Dedifferentiated amniotic fluid mesenchymal stem cell (primary cell): ENCODE measurements at regions not wholly inside any gene's neighbourhood (a gene's known extent, or its start where the extent isn't known, plus 50 kb on each side); places are given as distances from the start of the nearest gene placed in this dataset.

Source experiments
- DNase-seq: peaks from one replicate; pipeline ENCODE4 v3.0.0-alpha.2; 2016; ENCODE audit errors: extremely low spot score

- DNase-seq, result no peak
Measured at GRCh38 chr7:47221826-47222225, 360.1 kb downstream of the TNS3 start.

DNA sequence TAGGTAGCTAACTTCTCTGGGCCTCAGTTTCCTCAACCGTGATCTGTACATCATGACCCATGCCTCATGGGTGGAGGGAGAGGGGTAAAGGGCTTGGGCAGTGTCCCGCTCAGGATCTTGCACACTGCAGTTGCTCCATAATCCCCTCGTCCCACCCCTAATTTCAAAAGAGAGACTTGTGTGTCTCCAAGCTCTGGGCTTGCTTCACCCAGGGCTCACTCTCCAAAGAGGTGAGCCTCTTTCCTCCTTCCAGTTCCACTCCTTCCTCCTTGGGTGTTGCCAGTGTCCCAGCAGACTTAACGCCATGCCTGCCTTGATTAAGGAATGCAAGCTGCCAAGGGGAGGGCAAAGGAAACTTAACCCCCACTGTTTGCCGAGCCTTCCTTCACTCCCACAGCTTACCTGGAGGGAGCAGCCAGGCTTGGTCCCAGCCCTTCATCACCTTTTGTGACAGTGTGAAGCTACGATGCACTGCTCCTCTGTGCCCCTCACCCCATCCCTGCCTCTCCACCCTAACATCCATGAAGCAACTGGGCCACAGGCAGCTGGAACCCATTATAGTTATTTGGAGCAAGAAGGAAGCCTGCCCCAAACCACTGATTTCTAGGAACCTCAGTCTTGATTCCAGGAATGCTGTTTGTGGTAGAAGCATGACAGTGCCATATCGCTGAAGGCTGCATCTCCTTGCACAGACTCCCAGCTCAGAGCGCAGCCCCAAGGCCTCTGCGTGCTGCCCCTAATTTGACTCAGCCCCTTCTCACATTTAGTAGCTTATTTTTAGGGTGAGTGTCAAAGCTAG is 363.3 kb downstream of the TNS3 start:
- peak; percentile 32 for DNase-seq

DNA sequence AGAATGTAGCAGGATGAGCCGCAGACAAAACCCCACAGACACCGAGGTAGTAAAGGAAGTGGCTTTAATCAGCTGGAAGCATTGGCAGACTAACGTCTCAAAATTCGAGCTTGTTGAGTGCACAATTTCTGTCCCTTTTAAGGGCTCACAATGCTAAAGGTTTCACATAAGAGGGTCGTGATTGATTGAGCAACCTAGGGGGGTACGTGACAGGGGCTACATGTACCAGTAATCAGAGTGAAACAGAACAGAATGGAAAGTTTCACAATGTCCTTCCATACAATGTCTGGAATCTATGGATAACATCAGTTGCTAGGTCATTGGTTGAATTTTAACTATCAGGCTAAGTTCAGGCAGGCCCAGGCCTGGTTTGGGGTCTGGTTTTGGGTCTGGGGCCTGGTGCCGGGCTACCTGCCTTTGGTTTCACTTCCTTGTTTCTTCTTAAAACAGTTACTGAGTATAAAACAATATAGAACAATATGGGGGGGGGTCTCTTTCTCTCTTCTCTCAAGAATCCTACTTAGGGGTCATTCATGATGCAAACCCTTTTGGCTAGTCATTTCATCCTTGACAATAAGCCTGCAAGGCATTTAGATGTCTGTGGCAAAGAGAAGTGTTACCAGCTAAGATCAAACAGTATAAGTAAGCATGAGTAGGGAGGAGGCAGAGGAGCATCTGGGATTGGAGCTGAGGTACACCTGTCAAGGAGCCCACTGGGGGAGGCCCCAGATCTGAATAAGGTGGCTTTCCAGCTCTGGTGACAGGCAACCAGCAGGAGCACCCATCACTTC is 364.1 kb downstream of the TNS3 start:
- no peak for DNase-seq

GRCh38 chr7:47217086-47217485 is 364.8 kb downstream of the TNS3 start:
- no peak for DNase-seq

- no peak for DNase-seq
Measured at GRCh38 chr7:47216439-47216838, 365.5 kb downstream of the TNS3 start.

DNA sequence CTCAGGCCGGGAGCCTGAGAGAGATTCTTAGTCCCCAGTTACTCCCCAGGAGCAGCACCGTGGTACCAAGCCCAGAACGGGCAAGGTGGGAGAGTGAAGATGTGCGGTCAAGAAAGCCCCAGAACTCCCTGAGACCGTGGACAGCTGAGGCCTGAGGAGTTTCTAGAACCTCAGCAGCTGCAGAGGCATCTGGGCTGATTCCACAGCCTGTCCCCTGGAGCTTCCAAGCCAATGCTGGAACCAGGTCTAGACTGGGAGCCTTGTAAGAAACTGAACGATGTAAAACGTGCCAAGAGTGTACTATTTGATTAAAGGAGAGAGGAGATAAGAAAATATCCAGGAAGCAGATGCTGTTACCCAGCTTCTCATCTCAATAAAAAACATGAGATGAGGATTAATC is 366.3 kb downstream of the TNS3 start:
- DNase-seq, result no peak

- DNase-seq, result no peak
Measured at GRCh38 chr7:47215049-47215448, 366.9 kb downstream of the TNS3 start.

DNA sequence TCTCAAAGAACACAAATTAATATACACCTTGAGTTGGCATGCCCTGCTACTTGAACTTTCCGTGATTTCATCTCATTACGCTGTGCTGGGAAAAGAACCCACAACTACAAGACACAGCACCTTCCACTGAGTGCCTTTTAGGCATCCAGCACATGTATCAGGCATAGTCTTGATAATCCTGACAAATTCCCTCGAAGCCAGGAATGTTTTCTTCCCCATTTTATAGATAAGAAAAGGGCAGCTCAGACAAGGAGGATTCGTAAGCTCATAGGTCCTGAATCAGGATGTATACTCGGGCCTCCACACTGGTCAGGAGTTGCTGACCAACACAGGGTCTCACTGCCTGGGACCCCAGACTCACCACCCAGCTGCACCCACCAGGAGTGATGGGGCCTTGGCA is 368.6 kb downstream of the TNS3 start:
- DNase-seq, result no peak

DNA sequence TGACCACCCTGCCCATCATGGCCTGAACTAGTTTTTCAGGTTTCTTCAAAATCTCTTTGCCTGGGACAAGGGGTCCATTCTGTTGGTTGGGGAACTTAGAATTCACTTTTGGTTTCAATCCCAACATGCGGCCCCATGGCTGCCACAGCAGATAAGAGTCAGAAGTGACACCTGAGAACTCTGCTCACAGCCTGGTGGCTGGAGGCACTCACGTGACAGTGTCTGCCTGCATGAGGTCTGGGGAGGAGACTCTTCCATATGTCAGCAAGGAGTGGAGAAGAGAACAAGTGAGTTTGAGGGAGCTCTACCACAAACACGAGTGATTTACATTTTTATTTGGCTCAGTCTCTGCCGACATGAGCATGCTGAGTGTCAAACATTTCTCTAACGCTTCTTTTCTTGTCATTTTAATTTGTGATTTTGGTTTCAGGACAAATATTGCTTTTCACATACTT is 370.4 kb downstream of the TNS3 start:
- DNase-seq, result no peak

GRCh38 chr7:47210281-47210854 is 371.5 kb downstream of the TNS3 start:
- no peak for DNase-seq

DNA sequence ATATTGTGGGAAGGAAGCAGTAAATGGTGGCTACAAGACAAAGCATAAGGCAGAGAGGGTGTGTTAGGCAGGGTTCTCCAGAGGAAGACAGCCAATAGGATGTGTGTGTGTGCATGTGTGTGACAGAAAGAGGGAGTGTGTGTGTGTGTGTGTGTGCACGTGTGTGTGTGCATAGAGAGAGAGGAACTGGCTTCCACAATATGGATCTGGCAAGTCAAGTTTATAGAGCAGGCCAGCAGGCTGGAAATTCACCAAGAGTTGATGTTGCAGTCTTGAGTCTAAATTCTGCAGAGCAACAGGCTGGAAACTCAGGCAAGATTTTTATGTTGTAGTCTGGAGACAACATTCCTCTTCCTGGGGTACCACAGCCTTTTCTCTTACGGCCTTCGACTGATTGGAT is 374.0 kb downstream of the TNS3 start:
- DNase-seq, result no peak

DNA sequence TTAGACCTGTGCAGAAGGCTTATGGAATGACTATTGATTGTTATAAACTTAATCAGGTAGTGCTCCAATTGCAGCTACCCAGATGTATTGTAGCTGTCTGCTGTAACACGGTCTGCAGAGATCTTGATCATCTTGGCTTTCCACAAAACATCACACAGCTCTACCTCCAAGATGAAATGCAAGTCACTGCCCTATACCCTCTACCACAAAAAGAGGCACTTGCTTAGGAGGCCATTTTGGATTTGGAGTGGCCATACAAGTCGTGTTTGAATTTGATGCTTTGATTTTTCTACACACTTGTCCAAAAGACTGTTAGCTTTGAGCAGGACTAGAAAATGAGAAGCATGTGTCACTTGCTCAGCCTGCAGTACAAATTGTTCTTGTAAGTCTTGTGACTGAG is 377.2 kb downstream of the TNS3 start:
- no peak for DNase-seq

- DNase-seq, result no peak
Measured at GRCh38 chr7:47202146-47202783, 379.6 kb downstream of the TNS3 start.

GRCh38 chr7:47198159-47198558 is 383.8 kb downstream of the TNS3 start:
- DNase-seq, result no peak

DNA sequence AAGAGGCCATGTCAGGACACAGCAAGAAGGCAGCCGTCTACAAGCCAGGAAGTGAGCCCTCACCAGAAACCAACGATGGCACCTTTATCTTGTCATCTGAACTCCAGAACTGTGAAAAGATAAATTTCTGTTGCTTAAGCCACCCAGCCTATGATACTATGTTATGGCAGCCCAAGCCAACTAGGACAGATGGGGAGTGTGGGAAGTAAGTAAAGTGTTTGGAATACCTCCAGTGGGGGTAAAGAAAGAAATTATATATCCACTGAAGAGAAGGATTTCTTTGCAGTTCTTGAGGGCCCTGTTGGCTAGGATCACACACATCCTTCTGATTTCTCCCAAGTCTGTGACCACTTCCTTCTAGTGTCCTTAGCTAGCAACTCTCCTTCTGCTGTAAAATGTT is 384.4 kb downstream of the TNS3 start:
- no peak for DNase-seq

- no peak for DNase-seq
Measured at GRCh38 chr7:47196737-47197136, 385.2 kb downstream of the TNS3 start.

DNA sequence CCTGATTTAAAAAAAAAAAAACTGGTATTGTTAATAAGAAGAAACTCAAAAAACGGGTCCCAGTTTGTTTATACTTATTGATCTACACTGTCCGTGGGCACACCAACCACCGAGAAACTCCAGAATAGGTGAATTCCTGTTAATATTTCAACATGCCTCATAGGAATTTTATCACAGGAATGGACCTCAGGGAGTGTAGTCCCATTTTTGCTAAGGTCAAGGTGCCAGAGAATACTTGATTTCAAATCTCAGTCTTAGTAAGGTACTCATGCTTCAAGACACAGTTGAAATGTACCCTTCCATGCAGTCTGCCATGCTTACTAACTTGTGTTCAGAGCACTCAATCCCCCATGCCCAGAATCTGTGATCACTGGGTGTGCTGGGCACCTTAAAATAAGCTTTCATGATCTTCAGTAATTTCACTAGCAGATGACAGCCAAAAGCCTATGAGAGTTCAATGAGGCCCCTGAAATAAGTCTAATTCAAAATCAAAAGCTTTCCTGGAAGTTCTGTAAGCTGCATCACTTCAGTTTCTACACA is 385.7 kb downstream of the TNS3 start:
- no peak for DNase-seq

GRCh38 chr7:47195641-47196040 is 386.3 kb downstream of the TNS3 start:
- no peak for DNase-seq

DNA sequence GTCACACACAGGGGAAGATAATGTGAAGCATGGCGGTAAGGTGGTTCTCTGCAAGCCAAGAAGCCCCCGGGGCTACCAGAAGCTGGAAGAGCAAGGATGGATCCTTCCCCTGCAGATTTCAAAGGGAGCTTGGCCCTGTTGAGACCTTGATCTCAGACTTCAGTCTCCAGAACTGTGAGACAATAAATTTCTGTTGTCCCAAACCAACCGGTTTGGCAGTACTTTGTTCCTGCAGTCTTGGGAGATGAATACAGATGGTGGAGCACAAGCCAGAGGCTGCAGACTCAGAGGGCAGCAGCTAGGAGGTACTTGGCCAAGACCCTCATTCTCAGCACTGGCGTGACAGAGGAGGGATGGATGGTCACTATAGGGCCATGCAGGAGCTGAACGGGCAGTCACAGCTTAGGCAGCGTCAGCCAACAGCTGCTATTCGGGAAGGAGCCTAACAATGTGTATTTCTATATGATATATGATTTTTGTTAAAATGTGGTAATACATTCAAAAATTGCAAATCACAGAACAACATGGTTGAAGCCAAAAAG is 387.3 kb downstream of the TNS3 start:
- no peak for DNase-seq

GRCh38 chr7:47192978-47193377 is 388.9 kb downstream of the TNS3 start:
- DNase-seq, result no peak

DNA sequence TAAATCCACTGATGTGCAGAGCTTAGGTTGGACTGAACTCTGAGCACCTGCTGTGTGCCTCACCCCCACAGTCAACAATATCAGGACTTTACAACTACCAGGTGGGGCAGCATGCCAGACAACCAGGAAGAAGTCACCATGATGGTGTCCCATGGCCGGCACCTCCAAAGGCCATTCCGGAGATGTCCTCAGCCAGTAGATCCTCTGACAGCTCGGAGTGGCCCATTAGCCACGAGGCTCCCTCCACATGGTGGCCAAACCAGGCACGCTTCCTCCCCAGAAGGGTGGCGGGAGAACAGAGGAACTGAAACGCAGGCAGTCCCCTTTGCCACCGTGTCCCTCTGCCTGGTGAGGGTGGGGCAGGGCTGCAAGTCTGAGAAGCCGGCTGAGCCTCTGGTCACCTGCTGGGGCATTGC is 390.0 kb downstream of the TNS3 start:
- no peak for DNase-seq

- no peak for DNase-seq
Measured at GRCh38 chr7:47191316-47191715, 390.6 kb downstream of the TNS3 start.
